WERI-Rb-1 (cell line): ENCODE measurements at regions not wholly inside any gene's neighbourhood (a gene's known extent, or its start where the extent isn't known, plus 50 kb on each side); places are given as distances from the start of the nearest gene placed in this dataset.

ENCODE experiments used
- DNase-seq: peaks from one replicate; pipeline ENCODE4 v3.0.0-alpha.2; 2020
- H3K27ac ChIP-seq: fragments of 250-450 bp; sonication (Bioruptor Pico); 2 replicates; pipeline ENCODE4 v1.5.1; 2020; ENCODE audit warnings: mild to moderate bottlenecking, moderate library complexity
- H3K27me3 ChIP-seq: fragments of 250-450 bp; sonication (Bioruptor Pico); 2 replicates; pipeline ENCODE4 v1.5.1; 2021; ENCODE audit warnings: mild to moderate bottlenecking, low read depth, moderate library complexity; ENCODE audit not compliant: insufficient read depth, severe bottlenecking
- H3K36me3 ChIP-seq: fragments of 250-450 bp; sonication (Bioruptor Pico); 2 replicates; pipeline ENCODE4 v1.5.1; 2020; ENCODE audit warnings: mild to moderate bottlenecking, moderate library complexity
- H3K4me3 ChIP-seq: 2 replicates; pipeline ENCODE4 v1.5.1; 2011; ENCODE audit warnings: low read depth, mild to moderate bottlenecking, control low read depth, low read length
- H3K9me3 ChIP-seq: fragments of 250-450 bp; sonication (Bioruptor Pico); 2 replicates; pipeline ENCODE4 v1.5.1; 2021; ENCODE audit warnings: mild to moderate bottlenecking, moderate library complexity; ENCODE audit not compliant: severe bottlenecking
- CTCF ChIP-seq: IDR thresholded peaks from 2 replicates; pipeline ENCODE4 v1.5.1; 2011; ENCODE audit warnings: low read depth, mild to moderate bottlenecking, control low read depth, inconsistent platforms, low read length

GRCh38 chr15:87123676-87124382 lies 1044.2 kb downstream of the AGBL1 start:
- no peak for DNase-seq
- no peaks in the 10 kb centered on the region for H3K27me3 ChIP-seq
- TF ChIP-seq CTCF, result no peak
- no peaks in the 10 kb centered on the region for H3K9me3 ChIP-seq
- H3K27ac ChIP-seq, result no peak overlapping the region
- no peaks in the 10 kb centered on the region for H3K36me3 ChIP-seq
- no peak overlapping the region for H3K4me3 ChIP-seq

- no peak for DNase-seq
- Histone ChIP-seq H3K27me3 (no peaks in the 10 kb centered on the region), H3K9me3 (no peaks in the 10 kb centered on the region), H3K4me3 (no peak overlapping the region), H3K36me3 (no peaks in the 10 kb centered on the region), H3K27ac (no peak overlapping the region)
- no peak for TF ChIP-seq CTCF
Measured at GRCh38 chr15:87121336-87121735, 1041.7 kb downstream of the AGBL1 start.

GRCh38 chr15:87120555-87120954 lies 1040.9 kb downstream of the AGBL1 start:
- Histone ChIP-seq H3K4me3 (no peak overlapping the region), H3K9me3 (no peaks in the 10 kb centered on the region), H3K36me3 (no peaks in the 10 kb centered on the region), H3K27me3 (no peaks in the 10 kb centered on the region), H3K27ac (no peak overlapping the region)
- no peak for TF ChIP-seq CTCF
- no peak for DNase-seq

- Histone ChIP-seq H3K4me3 (no peak overlapping the region), H3K27ac (no peak overlapping the region), H3K36me3 (no peaks in the 10 kb centered on the region), H3K9me3 (no peaks in the 10 kb centered on the region), H3K27me3 (no peaks in the 10 kb centered on the region)
- DNase-seq, result no peak
- TF ChIP-seq CTCF, result no peak
Measured at GRCh38 chr15:87118846-87119245, 1039.2 kb downstream of the AGBL1 start.

- H3K36me3 ChIP-seq, result no peaks in the 10 kb centered on the region
- H3K4me3 ChIP-seq, result no peak overlapping the region
- no peak for TF ChIP-seq CTCF
- no peaks in the 10 kb centered on the region for H3K27me3 ChIP-seq
- no peak for DNase-seq
- no peaks in the 10 kb centered on the region for H3K9me3 ChIP-seq
- no peak overlapping the region for H3K27ac ChIP-seq
Measured at GRCh38 chr15:87118435-87118834, 1038.8 kb downstream of the AGBL1 start.

- Histone ChIP-seq H3K36me3 (no peaks in the 10 kb centered on the region), H3K27me3 (no peaks in the 10 kb centered on the region), H3K27ac (no peak overlapping the region), H3K9me3 (no peaks in the 10 kb centered on the region), H3K4me3 (no peak overlapping the region)
- TF ChIP-seq CTCF, result no peak
- no peak for DNase-seq
Measured at GRCh38 chr15:87115795-87116194, 1036.1 kb downstream of the AGBL1 start.
